Endodermal cell (in vitro differentiated cells): ENCODE measurements at regions not wholly inside any gene's neighbourhood (a gene's known extent, or its start where the extent isn't known, plus 50 kb on each side); places are given as distances from the start of the nearest gene placed in this dataset.

Source experiments
- DNase-seq: peaks from one replicate; pipeline ENCODE4 v3.0.0-alpha.2; 2017
- H3K27ac ChIP-seq: 2 replicates; pipeline ENCODE4 v1.5.1; 2013; ENCODE audit warnings: mild to moderate bottlenecking, low read depth, low read length, moderate library complexity
- H3K27me3 ChIP-seq: 2 replicates; pipeline ENCODE4 v1.6.1; 2013; ENCODE audit warnings: mild to moderate bottlenecking, low read length, moderate library complexity; ENCODE audit not compliant: insufficient read depth, control insufficient read depth, poor library complexity, severe bottlenecking
- H3K36me3 ChIP-seq: 2 replicates; pipeline ENCODE4 v1.7.0; 2013; ENCODE audit warnings: mild to moderate bottlenecking, low read length, moderate library complexity; ENCODE audit not compliant: control insufficient read depth, insufficient read depth
- H3K4me1 ChIP-seq: one replicate; pipeline ENCODE4 v1.7.0; 2013; ENCODE audit warnings: low read length; ENCODE audit not compliant: control insufficient read depth, insufficient read depth
- H3K4me3 ChIP-seq: 2 replicates; pipeline ENCODE4 v1.5.1; 2013; ENCODE audit warnings: mild to moderate bottlenecking, low read length, moderate library complexity
- H3K9ac ChIP-seq: 2 replicates; pipeline ENCODE4 v1.6.1; 2013; ENCODE audit warnings: mild to moderate bottlenecking, low read length, moderate library complexity; ENCODE audit not compliant: poor library complexity, severe bottlenecking; ENCODE audit errors: extremely low read depth
- H3K9me3 ChIP-seq: 2 replicates; pipeline ENCODE4 v1.6.1; 2013; ENCODE audit warnings: mild to moderate bottlenecking, low read length, moderate library complexity; ENCODE audit not compliant: control insufficient read depth
- H3K27ac Mint-ChIP-seq: 2 replicates; pipeline ENCODE4 v1.8.0; 2020; ENCODE audit warnings: mixed read lengths
- H3K27me3 Mint-ChIP-seq: 2 replicates; pipeline ENCODE4 v1.8.0; 2021; ENCODE audit warnings: mild to moderate bottlenecking, mixed read lengths; ENCODE audit not compliant: insufficient read depth
- H3K36me3 Mint-ChIP-seq: 2 replicates; pipeline ENCODE4 v1.8.0; 2020; ENCODE audit warnings: low read depth, mixed read lengths
- H3K4me1 Mint-ChIP-seq: 2 replicates; pipeline ENCODE4 v1.8.0; 2020; ENCODE audit warnings: mixed read lengths
- H3K4me3 Mint-ChIP-seq: 2 replicates; pipeline ENCODE4 v1.8.0; 2020; ENCODE audit warnings: mild to moderate bottlenecking, moderate library complexity, mixed read lengths
- H3K9me3 Mint-ChIP-seq: 2 replicates; pipeline ENCODE4 v1.8.0; 2020; ENCODE audit warnings: mild to moderate bottlenecking, mixed read lengths
- WGBS, 2 experiments: methylation state at CpG; one replicate each; pipeline versions ENCODE4 v1.1.5 to v1.1.7; 2013; ENCODE audit warnings: missing lambda C conversion rate in 2 of 2, mixed read lengths in 1 of 2; ENCODE audit not compliant: insufficient coverage in 1 of 2, insufficient read length in 1 of 2; 5-methylcytosine and 5-hydroxymethylcytosine counted together
- TF ChIP-seq, protein P1 (sequence below): fragments of 200-600 bp; sonication (generic); conservative IDR thresholded peaks from 2 replicates; pipeline ENCODE4 v1.5.0; 2021; ENCODE audit warnings: antibody characterized with exemption, mild to moderate bottlenecking

DNA sequence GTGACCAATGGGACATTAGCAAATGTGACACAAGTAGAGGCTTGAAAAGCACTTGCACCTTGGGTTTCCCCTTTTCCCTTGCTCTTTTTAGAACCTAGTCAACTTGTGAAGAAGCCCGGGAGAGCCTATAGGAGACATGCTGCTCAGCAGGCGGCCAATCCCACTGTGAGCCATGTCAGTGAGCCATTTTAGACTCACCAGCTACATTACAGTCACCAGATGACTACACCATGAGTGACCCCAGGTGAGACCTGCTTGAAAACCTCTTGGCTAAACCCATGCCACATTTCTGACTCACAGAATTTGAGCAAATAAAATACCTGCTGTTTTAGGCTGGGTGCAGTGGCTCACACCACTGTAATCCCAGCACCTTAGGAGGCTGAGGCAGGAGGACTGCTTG, 317.5 kb downstream of the KLF12 start:
- H3K9me3 Mint-ChIP-seq: peaks cover 10% of the 10 kb centered on the region
- Histone ChIP-seq H3K27ac (no peak overlapping the region), H3K4me3 (no peak overlapping the region), H3K9me3 (peaks cover 9% of the 10 kb centered on the region), H3K9ac (no peak overlapping the region), H3K27me3 (no peaks in the 10 kb centered on the region), H3K36me3 (no peaks in the 10 kb centered on the region), H3K4me1 (no peaks in the 10 kb centered on the region)
- WGBS, 2 experiments: 90 to 97% methylated on average over 2 of the region's 2 CpGs
- DNase-seq: no peak
- no peaks in the 10 kb centered on the region for H3K36me3 Mint-ChIP-seq
- no peaks in the 10 kb centered on the region for H3K27me3 Mint-ChIP-seq
- TF ChIP-seq, protein P1, sequence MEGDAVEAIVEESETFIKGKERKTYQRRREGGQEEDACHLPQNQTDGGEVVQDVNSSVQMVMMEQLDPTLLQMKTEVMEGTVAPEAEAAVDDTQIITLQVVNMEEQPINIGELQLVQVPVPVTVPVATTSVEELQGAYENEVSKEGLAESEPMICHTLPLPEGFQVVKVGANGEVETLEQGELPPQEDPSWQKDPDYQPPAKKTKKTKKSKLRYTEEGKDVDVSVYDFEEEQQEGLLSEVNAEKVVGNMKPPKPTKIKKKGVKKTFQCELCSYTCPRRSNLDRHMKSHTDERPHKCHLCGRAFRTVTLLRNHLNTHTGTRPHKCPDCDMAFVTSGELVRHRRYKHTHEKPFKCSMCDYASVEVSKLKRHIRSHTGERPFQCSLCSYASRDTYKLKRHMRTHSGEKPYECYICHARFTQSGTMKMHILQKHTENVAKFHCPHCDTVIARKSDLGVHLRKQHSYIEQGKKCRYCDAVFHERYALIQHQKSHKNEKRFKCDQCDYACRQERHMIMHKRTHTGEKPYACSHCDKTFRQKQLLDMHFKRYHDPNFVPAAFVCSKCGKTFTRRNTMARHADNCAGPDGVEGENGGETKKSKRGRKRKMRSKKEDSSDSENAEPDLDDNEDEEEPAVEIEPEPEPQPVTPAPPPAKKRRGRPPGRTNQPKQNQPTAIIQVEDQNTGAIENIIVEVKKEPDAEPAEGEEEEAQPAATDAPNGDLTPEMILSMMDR: no peak
- H3K27ac Mint-ChIP-seq: no peak overlapping the region
- H3K4me1 Mint-ChIP-seq: peaks cover 27% of the 10 kb centered on the region
- H3K4me3 Mint-ChIP-seq: no peak overlapping the region

DNA sequence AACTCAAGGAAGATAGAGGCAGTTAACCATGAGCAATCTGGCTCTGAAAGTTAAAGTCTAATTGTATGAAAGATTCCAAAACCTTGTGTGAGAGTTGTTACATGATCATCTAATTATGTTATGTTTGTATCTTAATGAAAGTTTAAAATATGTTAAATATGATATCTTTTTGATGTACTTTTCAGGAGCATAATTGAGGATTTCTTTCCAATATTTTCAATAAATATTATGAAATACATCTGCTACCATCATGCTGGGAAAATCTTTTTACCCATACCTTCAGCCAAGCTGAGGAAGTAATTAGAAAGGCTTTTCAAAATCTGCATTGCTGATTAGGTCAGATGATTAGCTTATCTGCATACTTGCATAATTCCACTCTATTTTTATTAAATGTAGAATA, 318.4 kb downstream of the KLF12 start:
- Histone ChIP-seq H3K4me3 (no peak overlapping the region), H3K9me3 (peaks cover 7% of the 10 kb centered on the region), H3K36me3 (no peaks in the 10 kb centered on the region), H3K27me3 (no peaks in the 10 kb centered on the region), H3K4me1 (no peaks in the 10 kb centered on the region), H3K9ac (no peak overlapping the region), H3K27ac (no peak overlapping the region)
- Mint-ChIP-seq H3K27me3 (no peaks in the 10 kb centered on the region), H3K9me3 (peaks cover 7% of the 10 kb centered on the region), H3K4me1 (peaks cover 27% of the 10 kb centered on the region), H3K36me3 (no peaks in the 10 kb centered on the region), H3K27ac (no peak overlapping the region), H3K4me3 (no peak overlapping the region)
- DNase-seq: no peak
- TF ChIP-seq, protein P1: no peak

DNA sequence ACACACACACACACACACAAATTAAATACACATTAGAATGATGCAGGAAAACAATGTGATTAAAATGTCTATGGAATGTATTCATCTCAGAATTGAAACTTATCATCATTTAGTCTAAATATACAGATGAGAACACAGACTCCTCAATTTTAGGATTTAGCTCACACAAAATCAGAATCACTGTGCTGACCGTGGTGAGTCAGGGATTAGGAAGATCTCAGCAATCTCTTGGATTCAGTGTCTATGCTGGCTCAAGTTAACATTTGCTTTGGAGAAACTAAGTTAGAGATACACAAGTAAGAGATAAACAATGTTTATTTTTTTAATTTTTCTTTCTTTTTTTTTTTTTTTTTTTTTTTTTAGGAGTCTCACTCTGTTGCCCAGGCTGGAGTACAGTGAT, 323.6 kb downstream of the KLF12 start:
- Histone ChIP-seq H3K9ac (no peak overlapping the region), H3K36me3 (no peaks in the 10 kb centered on the region), H3K9me3 (no peaks in the 10 kb centered on the region), H3K4me1 (no peaks in the 10 kb centered on the region), H3K27me3 (no peaks in the 10 kb centered on the region), H3K27ac (no peak overlapping the region), H3K4me3 (no peak overlapping the region)
- DNase-seq: no peak
- Mint-ChIP-seq H3K27me3 (no peaks in the 10 kb centered on the region), H3K4me1 (peaks cover 14% of the 10 kb centered on the region), H3K4me3 (no peak overlapping the region), H3K36me3 (no peaks in the 10 kb centered on the region), H3K27ac (no peak overlapping the region), H3K9me3 (no peaks in the 10 kb centered on the region)
- 92 to 100% methylated on average over 1 of the region's 1 CpG for WGBS, 2 experiments
- TF ChIP-seq, protein P1: no peak
